HG03280 (cell line): ENCODE measurements at regions not wholly inside any gene's neighbourhood (a gene's known extent, or its start where the extent isn't known, plus 50 kb on each side); places are given as distances from the start of the nearest gene placed in this dataset.

Experiments
- ATAC-seq: cut with Tn5 transposase; IDR thresholded peaks from one replicate; pipeline ENCODE4 v1.9.1; 2021; ENCODE audit warnings: mild to moderate bottlenecking, moderate library complexity; ENCODE audit not compliant: unreplicated experiment

DNA sequence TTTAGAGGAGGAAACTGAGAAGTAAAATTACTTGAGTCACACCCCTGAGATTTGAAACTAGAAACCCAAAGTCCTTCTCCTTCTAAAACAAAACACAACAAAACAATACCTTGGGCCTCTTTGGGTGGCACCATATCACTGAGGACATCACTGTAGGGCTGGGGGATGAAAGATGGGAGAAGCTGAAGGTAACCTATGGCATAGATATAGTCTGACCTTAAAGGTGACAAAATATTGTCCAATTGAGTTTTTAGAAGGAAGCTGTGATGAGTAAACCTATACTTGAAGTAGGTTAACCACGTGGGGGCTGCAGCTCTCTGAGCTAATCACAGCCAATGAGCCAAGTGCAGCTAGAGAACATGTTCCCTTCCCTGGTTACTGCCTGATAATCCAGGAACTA is 167.4 kb upstream of the CD180 start:
- no peak for ATAC-seq

DNA sequence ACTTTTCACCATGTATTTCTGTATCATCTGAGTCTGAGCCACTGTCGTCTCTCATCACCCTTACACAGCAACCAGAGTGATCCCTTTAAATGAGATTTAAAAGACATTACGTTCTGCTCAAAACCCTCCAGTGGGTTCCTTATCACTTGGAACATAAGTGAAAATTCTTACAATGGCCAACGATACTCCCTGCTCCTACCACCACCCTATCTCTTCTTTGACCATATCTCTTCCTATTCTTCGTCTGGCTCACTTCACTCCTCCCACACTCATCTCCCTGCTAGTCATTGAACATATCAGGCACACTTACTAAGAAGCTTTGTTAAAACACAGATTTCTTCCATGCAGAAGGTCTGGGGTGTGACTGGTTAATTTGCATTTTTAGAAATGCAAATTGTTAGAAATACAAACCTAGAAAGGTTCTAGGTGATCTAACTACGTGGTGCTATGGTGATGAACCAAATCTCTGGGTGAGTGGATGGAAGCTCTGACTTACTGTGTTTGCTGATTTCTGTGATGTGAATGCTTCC is 166.6 kb upstream of the CD180 start:
- no peak for ATAC-seq

GRCh38 chr5:67361932-67362729 is 165.5 kb upstream of the CD180 start:
- no peak for ATAC-seq

GRCh38 chr5:67360047-67360446 is 163.4 kb upstream of the CD180 start:
- no peak for ATAC-seq

DNA sequence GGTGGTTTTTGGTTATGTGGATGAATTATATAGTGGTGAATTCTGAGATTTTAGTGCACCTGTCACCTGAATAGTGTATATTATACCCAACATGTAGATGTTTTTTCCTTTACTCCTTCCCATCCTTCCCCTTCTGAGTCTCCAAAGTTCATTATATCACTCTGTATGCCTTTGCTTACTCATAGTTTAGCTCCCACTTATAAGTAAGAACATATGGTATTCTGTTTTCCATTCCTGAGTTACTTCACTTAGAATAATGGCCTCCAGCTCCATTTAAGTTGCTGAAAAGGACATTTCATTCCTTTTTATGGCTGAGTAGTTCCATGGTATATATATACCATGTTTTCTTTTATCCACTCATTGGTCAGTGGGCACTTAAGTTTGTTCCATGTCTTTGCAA is 161.6 kb upstream of the CD180 start:
- no peak for ATAC-seq

DNA sequence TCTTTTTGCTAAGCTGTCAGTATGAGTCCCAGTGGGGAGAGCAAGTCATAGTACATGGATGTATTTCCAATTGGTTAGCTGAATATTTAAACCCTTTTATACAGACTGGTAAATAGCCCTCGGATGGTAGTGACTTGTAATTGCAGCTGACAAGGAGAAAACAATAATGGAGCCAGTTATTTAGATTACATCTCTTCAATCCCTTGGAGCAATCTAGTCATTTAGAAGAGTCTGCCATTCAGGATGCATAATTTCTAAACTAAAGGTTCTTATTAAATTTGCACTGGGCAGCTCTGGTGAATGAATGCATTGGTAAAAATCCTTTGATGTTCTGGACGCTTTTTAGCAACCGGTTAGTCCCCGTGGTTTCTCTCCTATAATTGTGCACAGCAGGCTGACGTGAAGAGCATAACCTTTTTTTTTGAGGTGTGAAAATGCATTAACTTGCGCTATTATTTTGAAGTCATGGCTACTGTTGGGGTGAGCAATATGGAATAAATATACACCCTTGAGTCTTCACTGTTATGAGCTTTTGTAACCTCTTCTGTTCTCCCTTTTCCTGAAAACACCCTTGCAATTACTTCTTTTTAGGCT is 158.6 kb upstream of the CD180 start:
- ATAC-seq = no peak

DNA sequence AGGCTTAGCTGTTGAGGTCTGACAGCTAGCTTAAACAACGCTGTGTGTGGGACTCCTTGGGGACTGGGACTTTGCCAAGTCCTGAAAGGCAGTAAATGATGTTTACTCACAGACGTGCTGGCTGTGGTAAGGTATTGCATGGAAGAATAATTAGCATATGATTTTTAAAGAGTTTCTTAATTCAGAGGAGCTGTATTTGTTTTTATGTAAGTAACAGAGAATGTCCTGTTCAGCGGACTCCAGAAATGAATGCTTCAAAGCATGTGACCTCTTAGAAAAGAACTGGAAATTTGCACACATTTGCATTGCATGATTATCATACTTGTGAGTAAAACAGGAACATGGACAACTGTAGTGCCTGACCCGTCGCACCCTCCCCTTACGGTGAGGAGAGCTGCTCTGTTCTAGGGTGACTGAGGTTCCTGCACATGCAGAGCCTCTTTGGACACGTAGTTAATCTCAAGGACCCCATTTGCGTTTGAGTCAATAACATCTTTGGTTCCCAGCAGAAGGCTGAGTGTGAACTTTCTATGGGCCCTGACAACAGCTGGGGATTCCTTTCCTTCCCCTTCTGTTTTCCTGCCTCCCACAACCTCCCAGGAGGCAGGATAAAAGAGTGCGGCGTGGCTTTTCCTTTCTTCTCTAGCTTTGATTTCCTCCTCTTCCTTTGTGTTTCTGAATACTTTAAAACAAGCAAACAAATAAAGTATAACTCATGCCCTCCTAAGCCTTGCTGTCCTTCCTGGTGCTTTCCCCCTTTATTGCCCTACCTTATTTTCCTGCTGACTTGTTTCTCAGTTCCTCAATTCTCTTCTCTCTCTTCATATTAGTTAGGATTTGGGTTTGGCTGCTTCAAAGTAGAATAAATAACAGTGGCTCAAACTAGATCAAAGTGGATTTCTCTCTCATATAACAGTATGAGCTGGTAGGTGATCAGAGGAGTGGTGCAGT is 157.2 kb upstream of the CD180 start:
- no peak for ATAC-seq

GRCh38 chr5:67350618-67351201 is 154.1 kb upstream of the CD180 start:
- ATAC-seq = no peak

DNA sequence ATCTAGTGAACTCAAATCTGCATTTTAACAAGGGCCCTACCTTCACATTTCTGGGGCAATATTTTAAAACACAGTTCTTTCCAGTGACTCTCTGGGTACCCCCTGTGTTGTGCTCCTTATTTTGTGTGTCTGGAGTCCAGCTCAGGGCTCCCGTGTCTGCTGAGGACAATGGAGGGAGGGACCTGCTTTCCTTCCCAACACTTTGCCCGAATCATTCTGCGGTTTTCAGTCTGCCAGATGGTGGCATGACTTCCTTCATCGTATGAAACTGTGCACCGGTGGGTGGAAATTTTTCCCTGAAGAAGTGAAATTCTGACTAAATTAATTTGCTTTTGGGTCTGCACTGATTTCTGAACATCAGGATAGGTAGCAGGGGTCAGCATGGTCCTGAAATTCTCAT is 153.6 kb upstream of the CD180 start:
- no peak for ATAC-seq

DNA sequence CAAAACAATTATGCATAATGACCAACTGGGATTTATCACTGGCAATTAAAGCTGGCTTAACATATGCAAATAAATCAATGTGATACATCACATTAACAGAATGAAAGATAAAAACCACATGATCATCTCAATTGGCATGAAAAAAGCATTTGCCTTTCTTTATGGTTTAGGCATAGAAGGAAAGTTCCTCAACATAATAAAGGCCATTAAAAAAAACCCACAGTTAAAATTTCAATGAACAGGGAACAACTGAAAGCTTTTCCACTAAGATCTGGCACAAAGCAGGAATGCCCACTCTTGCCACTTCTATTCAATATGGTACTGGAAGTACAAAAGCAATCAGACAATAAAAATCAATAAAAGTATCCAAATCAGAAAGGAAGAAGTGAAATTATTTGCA is 151.2 kb upstream of the CD180 start:
- ATAC-seq = no peak

DNA sequence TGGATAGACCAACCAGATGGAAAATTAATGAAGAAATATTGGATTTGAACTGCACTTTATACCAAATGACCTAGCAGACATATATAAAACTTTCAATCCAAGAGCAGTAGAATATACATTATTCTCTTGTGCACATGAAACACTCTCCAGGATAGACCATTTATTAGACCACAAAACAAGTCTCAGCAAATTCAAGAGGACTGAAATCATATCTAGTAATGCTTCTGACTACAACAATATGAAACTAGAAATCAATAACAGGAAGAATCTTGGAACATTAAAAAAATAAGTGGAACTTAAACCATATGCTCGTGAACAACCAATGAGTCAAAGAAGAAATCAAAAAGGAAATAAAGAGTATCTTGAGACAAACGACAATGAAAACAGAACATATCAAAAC is 150.0 kb upstream of the CD180 start:
- no peak for ATAC-seq

- no peak for ATAC-seq
These were observed 148.3 kb upstream of the CD180 start for GRCh38 chr5:67344870-67345269.

- no peak for ATAC-seq
These were observed 147.2 kb upstream of the CD180 start for GRCh38 chr5:67343835-67344234.

GRCh38 chr5:67341478-67341877 is 144.9 kb upstream of the CD180 start:
- no peak for ATAC-seq

GRCh38 chr5:67339219-67339767 is 142.7 kb upstream of the CD180 start:
- ATAC-seq = no peak

- ATAC-seq = no peak
These were observed 141.8 kb upstream of the CD180 start for GRCh38 chr5:67338421-67338820.

GRCh38 chr5:67337751-67338150 is 141.2 kb upstream of the CD180 start:
- no peak for ATAC-seq

- ATAC-seq = no peak
These were observed 138.8 kb upstream of the CD180 start for GRCh38 chr5:67335426-67335825.

- ATAC-seq = no peak
These were observed 137.8 kb upstream of the CD180 start for GRCh38 chr5:67334373-67334772.

- no peak for ATAC-seq
These were observed 136.6 kb upstream of the CD180 start for GRCh38 chr5:67333171-67333570.
